Limb (tissue), 2 donors: ENCODE measurements at regions not wholly inside any gene's neighbourhood (a gene's known extent, or its start where the extent isn't known, plus 50 kb on each side); places are given as distances from the start of the nearest gene placed in this dataset.
"Not testable (repeated sequence)": the region's sequence is repeated elsewhere in the genome, so short reads cannot be mapped to it uniquely, and the experiment has no call there.

Experiments
- DNase-seq, 2 donors: peaks; one replicate each; pipeline ENCODE4 v3.0.0-alpha.2; 2016; ENCODE audit errors: extremely low spot score in 2 of 2

DNA sequence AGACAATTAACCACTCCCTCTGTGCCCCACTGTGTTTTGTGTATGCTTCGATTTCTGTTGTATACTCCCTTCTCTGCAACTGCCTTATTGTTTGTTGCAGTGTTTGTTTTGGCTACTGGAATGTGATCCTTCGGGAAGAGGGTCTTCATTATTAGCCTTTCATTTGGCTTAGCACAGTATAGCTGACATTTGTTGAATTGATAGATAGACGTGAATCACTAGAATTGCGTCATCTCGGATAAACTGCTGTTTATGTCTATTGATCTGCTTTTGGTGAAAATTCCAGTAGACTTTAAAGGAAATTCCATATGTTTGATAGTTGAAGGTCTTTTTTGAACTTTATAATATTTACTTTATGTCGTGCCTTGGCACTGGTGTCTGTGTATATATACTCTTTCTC is 189.9 kb upstream of the EYA4 start:
- DNase-seq = no peak

DNA sequence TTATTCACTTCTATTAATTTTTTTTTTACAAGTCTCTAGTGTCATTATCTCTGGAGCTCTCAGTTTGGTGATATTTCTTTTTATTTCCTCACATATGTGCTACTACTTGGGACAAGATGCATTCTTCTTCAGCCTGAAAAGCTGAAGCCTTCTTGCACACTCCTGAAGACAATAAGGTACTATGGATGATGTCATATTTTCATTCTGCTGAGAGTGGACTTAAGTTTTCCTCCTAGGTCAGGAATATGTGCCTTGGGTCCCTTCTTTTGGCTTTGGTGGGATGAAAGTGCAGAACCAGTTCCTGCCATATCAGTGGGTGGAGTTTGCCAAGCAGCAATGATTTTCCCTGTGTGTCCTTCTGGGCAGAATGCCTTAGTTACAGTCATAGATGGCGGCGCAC is 188.7 kb upstream of the EYA4 start:
- no peak for DNase-seq

DNA sequence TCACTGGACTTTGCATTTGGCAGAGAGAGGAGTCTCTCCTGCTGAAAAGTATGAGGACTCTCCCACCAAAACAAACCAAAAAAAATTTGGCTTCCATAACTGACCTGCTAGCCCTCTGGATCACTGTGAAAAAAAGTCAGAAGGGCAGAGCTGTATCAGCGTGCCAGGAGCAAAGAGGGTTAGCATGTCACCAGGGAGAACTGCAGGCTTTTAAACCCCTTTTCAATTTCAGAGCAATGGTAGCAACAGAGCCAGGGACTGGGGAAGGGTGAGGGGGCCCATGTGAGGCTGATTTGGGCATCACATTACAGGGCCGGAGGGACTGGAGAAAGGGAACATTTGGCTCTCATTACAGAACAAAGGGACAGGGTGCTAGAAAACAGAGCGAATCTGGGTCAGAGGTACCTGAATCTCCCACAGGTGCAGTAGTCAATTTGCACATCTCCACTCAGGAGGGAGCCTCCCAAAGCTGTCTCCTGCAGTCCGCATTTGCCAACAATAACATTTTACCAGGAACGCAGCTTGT is 185.7 kb upstream of the EYA4 start:
- peak in 1 of 2 donors; percentile 32 for DNase-seq

DNA sequence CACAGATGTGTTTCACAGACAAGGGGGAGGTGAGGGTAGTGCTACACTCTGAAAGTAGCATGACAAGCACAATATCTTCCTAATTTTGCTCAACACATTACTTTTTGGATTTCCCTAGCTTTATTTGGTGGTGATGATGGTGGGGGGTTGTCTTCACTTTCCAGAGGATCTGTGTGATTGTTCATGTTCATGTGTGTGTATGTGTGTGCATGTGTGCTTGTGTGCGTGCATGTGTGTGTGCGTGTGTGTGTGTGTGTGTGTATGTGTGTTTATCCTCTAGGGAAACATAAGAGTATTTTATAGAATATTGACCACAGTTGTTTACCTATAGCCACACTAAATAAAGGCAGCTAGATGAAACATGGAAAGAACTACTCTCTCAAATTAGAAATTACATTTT is 183.8 kb upstream of the EYA4 start:
- no peak for DNase-seq

DNA sequence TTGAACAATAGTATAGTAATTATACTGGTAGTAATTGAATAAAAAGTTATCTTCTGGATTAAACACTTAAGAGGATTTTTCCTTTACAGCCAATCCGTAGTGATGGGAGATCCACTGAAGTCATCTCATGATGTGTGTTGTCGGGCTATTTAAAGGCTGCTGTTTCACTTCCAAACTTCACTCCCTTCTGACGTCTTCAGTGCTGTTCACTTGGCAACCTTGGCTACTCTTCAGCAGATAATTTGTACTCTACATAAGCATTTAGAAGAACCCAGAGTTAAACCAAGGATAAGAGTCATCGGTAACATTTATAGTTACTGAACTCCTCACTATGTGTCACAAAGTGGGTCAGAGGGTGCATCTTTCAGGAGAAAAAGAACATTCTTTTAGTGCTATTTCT is 179.1 kb upstream of the EYA4 start:
- DNase-seq = no peak

DNA sequence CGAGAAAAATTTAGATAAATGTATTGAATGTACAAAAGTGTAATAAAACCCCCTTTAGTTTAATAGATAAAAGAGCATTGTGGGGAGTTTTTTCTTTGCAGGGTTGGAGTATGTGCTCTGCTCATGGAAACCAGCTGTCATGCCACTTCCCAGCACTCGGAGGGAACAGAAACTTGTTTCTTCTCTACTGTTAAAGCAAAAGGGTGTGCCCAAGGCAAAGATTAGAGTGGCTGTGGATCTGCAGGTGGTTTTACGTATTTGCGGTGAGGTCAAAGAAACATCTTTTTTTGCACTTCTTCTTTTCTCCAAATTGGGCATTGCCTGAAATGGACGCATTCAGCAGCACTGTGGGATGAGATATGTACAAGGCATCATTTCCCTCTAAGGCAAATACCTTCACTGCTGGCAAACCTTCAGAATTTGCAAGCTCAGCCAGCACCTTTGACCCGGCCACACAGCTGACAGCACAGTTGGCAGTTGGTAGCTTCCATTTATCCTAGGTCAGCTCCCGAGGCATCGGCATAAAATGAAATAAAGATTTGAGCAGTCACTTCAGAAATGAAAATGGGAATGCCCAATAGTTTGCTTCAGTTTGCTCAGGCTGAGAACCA is 178.4 kb upstream of the EYA4 start:
- no peak for DNase-seq

DNA sequence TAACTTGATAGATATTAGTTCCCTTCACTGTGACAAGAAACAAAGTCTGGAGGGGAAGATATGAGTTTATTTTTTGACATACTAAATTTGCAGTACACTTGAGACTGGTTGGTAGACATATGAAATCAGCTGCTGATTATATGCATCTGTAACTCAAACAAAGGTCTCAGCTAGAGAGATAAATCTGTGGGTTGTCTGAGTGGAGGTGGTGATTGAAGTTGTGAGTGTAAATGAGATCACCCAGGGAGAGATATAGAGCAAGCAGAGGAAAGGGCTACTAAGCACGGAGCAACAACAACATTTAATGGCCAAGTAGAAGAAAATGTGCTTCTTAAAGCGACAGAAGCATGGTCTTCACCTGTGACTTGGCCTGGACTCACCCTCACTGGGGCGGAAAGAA is 173.2 kb upstream of the EYA4 start:
- DNase-seq = no peak

DNA sequence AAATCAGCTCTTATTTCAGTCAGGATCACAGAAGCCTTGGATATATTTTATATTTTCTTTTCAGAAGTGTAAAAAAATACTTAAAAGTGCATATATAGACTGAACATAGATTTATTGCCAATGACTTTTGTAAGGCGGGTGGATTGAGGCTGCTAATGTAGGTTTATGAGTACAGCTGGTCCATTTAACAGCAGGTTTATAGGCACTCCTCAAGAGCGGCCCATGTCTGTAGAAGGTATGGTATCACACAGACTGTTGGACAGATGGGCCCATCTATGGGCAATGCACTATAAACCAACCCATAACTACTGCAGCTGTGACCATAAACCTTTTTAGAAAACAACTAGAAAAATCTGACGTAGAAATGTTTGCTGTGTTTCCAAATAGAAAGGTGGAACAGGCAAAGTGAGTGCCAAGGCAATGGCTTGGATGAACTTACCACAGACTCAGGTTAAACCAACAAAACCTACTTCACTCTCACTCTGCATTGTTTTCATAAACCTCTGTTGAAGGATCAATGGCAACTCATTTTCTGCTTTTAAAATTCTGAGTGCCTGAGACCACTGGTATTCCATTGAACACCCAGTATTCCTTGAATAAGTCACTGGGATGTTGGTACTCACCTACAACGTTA is 170.6 kb upstream of the EYA4 start:
- DNase-seq = no peak

DNA sequence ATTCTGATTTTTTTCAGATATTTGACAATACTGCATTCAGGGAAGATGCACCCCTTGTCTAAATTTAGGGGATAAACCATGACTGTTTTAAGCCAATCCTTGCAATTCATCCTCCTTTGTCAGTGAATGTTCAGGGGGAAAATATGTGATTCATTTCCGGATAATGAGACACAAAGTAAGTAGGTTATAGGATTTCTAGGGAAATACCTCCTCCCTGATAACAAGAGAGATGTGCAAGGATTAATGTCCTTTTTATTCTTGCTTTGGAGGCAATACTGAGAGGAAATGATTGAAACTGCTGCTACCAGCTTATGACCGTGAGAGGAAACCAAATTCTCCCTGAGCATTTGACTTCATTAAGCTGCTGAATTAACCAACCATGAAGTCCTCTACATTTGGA is 161.3 kb upstream of the EYA4 start:
- no peak for DNase-seq

DNA sequence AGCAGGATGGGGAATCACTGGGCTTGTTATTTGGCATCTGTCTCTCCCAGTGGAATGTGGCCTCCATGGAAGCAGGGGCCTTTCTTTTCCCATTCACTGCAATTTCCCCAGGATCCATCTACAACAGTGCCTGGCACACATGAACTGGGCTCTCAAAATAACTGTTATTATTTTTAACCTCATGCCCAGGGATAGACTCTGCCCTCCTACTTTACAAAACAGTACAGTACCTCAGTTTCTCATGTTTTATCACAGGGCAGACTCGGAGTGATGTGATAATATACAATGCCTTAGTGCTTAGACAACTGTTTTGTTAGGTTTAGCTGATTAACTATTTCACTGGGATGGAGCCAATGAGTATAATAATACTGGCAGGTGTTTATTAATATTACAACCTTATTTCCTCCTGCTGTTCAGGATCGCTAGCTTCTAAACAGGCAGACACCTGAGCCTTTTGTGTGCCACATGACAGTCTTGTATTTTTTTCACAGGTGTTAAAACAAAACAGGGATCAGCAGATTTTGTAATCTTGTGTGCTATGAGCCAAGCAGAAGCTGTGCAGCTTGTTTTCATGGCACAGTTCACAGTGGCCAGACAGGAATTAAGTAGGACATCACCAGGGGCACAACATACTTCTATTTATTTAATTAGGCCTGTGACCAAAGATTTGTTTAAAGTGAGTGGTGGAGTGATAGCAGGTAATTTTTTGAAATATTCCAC is 157.7 kb upstream of the EYA4 start:
- no peak for DNase-seq

DNA sequence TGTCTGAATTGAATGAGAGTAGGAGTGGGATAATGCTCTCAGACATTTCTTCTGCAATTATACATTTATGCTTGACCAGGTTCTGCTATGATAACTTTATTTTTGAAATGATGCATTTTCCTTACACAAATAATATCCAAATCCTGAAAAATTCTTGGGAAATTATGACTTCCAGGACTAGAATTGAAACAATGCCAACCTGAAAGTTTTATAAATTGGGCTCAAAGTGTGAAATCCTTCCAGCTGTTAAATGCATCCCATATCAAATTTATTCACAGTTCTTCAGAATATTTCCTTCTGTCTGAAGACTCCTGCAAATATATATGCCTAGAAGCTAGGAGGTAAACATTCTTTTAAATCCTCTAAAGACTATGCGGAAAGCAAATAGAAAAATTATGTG is 155.7 kb upstream of the EYA4 start:
- DNase-seq = peak in 1 of 2 donors; percentile 40

DNA sequence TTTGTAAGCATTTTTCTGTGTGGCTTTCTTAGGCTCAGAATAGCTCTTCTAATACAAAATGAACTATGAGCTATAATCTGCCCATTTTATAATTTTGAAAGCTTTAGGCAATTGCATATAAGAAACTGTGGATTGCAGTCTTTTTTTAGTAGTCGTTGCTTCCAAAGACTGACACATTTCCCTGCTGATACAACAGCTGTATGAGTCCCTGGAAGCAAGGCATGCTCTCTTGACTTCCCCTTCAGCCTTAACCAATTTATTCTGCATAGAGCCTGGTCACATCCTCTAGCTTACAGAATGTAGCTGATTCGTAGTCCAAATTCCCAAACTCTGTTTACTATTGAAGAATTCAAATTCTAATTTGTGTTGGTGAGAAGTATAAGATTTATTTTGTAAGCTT is 155.3 kb upstream of the EYA4 start:
- peak in 1 of 2 donors; percentile 55 for DNase-seq

DNA sequence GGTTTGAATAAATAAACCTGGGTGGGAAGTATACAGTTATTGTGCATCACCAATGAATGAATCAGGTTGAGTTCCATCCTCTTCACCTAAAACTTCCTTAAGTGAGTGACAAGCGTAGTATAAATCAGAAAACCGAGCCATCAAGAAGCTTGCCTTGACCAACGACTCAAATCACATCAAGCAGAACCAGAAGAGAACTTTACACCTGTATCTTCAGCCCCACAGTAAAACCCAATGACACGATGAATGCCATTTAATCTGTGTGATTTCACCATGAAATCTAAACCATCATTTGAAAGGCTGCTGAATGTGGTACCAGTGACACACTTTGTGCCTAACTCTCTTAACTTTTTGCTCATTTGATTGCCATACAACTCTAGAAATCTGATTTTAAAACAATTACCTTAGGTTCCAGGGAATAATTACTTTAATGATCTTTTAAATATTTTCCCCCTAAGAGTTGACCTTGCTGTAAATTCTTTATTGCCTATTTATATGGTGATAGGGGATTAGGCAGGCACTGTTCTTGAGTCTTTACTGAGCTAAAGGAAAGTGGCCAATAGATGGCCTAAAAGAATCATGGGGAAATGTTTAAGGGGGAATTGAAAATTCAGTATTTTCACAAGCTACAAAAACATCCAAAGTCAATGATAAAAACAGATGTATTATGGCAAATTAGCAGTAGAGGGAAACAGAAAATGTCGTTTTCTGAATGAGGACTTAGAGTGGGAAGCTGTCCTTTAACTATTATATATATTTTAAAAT is 152.0 kb upstream of the EYA4 start:
- no peak for DNase-seq

DNA sequence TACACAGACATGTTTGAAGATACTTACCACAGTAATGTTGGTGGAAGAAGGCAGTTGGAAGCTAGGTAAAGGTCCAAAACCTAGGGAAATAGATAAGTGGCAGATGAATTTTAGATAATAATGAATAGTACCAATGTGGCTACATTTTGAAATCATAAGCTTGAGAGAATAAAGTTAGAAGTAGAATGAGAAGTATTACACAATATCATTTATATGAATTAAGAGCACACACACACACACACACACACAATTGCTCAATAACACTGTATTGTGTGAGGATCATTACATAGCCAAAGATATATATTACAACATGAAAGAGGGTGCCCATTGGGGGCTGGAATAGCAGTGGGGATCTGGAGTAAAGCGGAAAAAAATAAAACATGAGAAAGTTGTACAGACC is 149.0 kb upstream of the EYA4 start:
- DNase-seq = no peak

DNA sequence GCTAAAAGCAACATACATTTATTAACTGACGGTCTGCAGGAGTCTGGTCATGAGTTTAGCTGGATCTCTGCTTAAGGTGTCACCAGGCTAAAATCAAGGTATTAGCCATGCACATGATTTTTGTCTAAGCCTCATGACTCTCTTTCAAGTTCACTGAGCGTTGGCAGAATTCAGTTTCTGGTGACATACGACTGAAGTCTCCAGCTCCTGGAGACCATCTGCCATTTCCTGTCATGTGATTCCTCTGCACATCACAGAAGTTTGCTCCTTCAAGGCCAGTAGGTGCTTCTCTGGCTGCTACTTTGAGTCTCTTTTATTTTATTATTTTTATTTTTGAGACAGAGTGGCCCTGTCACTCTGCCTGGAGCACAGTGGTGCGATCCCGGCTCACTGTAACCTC is 148.4 kb upstream of the EYA4 start:
- DNase-seq = no peak

DNA sequence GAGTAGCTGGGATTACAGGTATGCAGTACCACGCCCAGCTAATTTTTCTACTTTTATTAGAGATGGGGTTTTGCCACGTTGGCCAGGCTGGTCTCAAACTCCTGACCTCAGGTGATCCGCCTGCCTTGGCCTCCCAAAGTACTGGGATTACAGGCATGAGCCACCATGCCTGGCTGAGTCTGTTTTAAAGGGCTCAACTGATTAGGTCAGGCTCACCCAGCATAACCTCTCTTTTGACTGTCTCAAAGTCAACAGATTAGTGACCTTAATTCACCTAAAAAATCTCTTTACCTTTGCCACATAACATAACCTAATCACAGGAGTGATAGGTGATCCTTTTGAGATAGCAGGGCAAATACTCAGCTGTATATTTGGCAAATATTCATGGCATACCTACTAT is 147.9 kb upstream of the EYA4 start:
- DNase-seq = not testable (repeated sequence)

DNA sequence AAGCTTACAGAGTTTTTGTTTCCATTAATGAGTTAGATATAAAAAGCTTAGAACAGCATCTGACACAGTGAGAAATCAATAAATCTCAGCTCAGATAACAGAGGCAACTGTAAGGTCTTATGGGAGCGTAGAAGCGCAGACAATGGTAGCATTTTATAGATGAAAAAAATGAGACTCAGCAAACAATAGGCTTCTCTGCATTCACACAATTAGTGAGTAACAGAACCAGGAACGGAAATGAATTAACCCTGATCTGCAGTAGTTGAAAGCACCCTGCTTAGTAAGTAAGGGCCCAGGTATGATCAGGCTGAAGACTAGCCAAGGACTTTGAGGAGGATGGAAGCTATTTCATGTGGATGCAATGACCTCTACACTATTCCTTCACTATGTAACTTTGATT is 147.2 kb upstream of the EYA4 start:
- DNase-seq = no peak

DNA sequence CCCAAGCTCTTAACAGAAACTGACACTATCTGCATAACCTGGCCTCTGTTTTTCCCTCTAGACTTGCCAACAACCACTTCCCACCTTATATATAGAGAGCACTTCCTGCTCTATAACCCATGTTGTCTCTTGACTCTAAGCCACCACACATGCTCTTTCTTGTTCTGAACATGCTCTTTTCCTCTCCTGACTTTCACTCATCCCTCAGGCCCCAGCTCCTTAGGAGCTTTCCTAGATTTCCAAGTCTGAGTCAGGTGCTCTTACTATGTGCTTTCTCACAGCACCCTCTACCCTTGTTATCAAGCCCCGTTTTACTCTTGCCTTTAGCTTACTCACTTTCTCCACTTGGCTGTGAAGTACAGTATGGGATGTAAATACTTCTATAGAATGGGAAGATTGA is 143.9 kb upstream of the EYA4 start:
- no peak for DNase-seq

DNA sequence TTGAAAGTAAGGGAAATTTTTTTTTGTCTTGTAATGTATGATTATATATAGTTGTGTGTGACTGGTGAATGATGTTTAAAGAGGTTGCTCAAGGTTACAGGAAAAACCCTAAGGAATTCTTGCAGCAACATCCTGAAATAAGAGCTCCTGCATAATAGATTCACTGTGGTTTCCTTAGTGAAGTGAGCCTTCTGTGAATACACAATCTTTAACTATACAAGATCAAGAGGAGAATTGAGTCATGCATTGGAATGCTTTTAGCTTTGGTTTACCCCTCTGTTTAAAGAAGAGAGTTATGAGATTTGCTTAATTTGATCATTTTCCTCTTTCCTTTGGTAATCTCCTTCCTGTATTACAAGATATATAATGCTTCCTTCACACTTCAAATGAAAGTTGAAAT is 141.6 kb upstream of the EYA4 start:
- peak in 1 of 2 donors; percentile 25 for DNase-seq

DNA sequence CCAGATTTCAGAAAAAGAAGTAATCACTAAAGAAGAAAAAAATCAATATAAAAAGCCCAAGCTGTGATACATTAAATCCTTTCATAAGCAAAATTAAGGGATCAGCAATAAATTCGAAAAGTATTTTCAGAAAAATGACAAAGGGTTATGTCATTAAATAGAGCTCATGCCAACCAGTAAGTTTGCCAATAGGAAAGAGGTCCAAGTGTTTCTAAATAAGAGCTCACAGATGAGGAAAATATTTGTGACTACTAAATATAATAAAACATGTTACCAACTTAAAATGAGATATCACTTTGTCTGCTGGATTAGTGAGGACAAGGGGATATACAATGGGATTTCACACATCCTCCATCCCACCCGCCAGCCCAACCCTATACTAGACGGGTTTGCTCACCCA is 140.3 kb upstream of the EYA4 start:
- no peak for DNase-seq

DNA sequence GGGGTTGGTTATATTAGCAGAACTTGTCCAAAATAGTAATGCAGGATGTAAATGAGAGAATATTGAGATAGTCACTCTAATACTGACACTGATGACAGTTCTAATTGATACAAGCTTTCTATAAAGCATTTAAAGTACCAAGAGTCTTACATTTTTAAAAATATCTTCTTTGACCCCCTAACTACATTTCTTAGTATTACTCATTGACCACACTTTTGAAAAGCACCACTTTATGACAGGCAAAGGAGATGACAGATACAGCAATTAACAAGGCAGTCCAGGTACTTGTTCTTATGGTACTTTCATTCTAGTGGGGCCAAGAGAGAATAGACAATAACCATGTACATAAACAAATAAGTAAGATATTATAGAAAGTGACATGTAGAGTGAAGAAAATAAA is 139.4 kb upstream of the EYA4 start:
- DNase-seq = no peak

DNA sequence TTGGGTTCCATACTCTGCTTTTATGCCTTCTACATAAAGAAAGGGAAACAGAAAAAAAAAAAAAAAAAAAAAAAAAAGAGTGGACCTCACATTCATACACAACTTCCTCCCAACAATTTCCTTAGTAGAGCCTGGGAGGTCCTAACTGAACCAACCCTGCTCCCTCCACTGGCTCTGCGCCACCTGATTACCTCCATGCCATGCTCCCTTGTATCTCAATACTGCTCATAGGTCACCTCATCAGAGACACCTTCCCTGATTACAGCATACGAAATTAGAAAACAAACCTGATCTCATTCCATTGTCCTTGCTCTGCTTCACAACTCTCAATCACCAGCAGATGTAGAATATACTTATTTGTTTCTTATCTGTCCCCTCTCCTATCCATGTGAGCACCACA is 134.2 kb upstream of the EYA4 start:
- no peak for DNase-seq
